CD8-positive, alpha-beta memory T cell (primary cell): ENCODE measurements at regions not wholly inside any gene's neighbourhood (a gene's known extent, or its start where the extent isn't known, plus 50 kb on each side); places are given as distances from the start of the nearest gene placed in this dataset.

ENCODE experiments used
- CTCF ChIA-PET: fragments of 350-600 bp; sonication (Branson Sonifier 250); formaldehyde crosslinking; loops from one replicate; lab custom pipeline; 2021; ENCODE audit warnings: antibody characterized with exemption; lab: Charles Lee
- POLR2A ChIA-PET: fragments of 350-600 bp; sonication (Branson Sonifier 250); formaldehyde crosslinking; loops from one replicate; lab custom pipeline; 2021; ENCODE audit warnings: antibody characterized with exemption; lab: Charles Lee
- DNase-seq, 5 donors: peaks; one replicate each; pipeline versions ENCODE4 v3.0.0 to v3.0.0-alpha.2; 2020 to 2022; ENCODE audit warnings: mixed read lengths in 1 of 5
- H3K27ac ChIP-seq: one replicate; pipeline ENCODE4 v1.7.0; 2013; ENCODE audit warnings: low read depth, mild to moderate bottlenecking, low read length, moderate library complexity
- H3K27me3 ChIP-seq: 2 replicates; pipeline ENCODE4 v1.7.0; 2013; ENCODE audit warnings: low read length, mild to moderate bottlenecking; ENCODE audit not compliant: insufficient read depth, poor library complexity, severe bottlenecking
- H3K36me3 ChIP-seq: 2 replicates; pipeline ENCODE4 v1.7.0; 2013; ENCODE audit warnings: mild to moderate bottlenecking, low read length, moderate library complexity; ENCODE audit not compliant: insufficient read depth
- H3K4me1 ChIP-seq: 2 replicates; pipeline ENCODE4 v1.7.0; 2013; ENCODE audit warnings: mild to moderate bottlenecking, low read length, moderate library complexity; ENCODE audit not compliant: insufficient read depth
- H3K4me3 ChIP-seq: 2 replicates; pipeline ENCODE4 v1.7.0; 2013; ENCODE audit warnings: mild to moderate bottlenecking, low read length
- H3K9me3 ChIP-seq: 2 replicates; pipeline ENCODE4 v1.7.0; 2013; ENCODE audit warnings: mild to moderate bottlenecking, low read length
- H3K27ac Mint-ChIP-seq, 8 donors: one replicate each; pipeline ENCODE4 v1.8.0; 2020 to 2021; ENCODE audit warnings: mixed read lengths in 8 of 8, mild to moderate bottlenecking in 6 of 8, inconsistent platforms in 3 of 8, moderate library complexity in 3 of 8
- H3K27me3 Mint-ChIP-seq, 2 donors: one replicate each; pipeline ENCODE4 v1.8.0; 2020 to 2021; ENCODE audit warnings: mixed read lengths in 2 of 2, mild to moderate bottlenecking in 1 of 2, moderate library complexity in 1 of 2
- H3K36me3 Mint-ChIP-seq, 3 donors: one replicate each; pipeline ENCODE4 v1.8.0; 2020 to 2021; ENCODE audit warnings: mixed read lengths in 3 of 3, inconsistent platforms in 1 of 3, mild to moderate bottlenecking in 1 of 3
- H3K4me1 Mint-ChIP-seq, 3 donors: one replicate each; pipeline ENCODE4 v1.8.0; 2020 to 2021; ENCODE audit warnings: mixed read lengths in 3 of 3, inconsistent platforms in 1 of 3, mild to moderate bottlenecking in 1 of 3
- H3K4me3 Mint-ChIP-seq, 7 donors: one replicate each; pipeline ENCODE4 v1.8.0; 2020 to 2021; ENCODE audit warnings: mixed read lengths in 7 of 7, mild to moderate bottlenecking in 6 of 7, moderate library complexity in 4 of 7, inconsistent platforms in 2 of 7
- H3K9me3 Mint-ChIP-seq, 5 donors: one replicate each; pipeline ENCODE4 v1.8.0; 2020 to 2022; ENCODE audit warnings: mixed read lengths in 5 of 5, mild to moderate bottlenecking in 3 of 5, moderate library complexity in 2 of 5, inconsistent platforms in 1 of 5

GRCh38 chr3:25938566-25939325 lies 148.9 kb downstream of the OXSM start:
- H3K4me3 Mint-ChIP-seq: no peak overlapping the region
- ChIA-PET POLR2A (no interaction called here), CTCF (no interaction called here)
- H3K27ac ChIP-seq: no peak overlapping the region
- H3K36me3 Mint-ChIP-seq: peaks cover 0 to 6% (median 0%) of the 10 kb centered on the region in 3 donors
- no peaks in the 10 kb centered on the region for H3K9me3 ChIP-seq
- no peak for DNase-seq
- no peak overlapping the region for H3K4me3 ChIP-seq
- peaks cover 6 to 8% (median 7%) of the 10 kb centered on the region in 5 donors for H3K9me3 Mint-ChIP-seq
- peaks cover 0 to 3% (median 0%) of the 10 kb centered on the region in 3 donors for H3K4me1 Mint-ChIP-seq
- H3K4me1 ChIP-seq: no peaks in the 10 kb centered on the region
- no peaks in the 10 kb centered on the region for H3K27me3 ChIP-seq
- no peak overlapping the region for H3K27ac Mint-ChIP-seq
- H3K36me3 ChIP-seq: no peaks in the 10 kb centered on the region
- H3K27me3 Mint-ChIP-seq: peaks cover 0 to 7% of the 10 kb centered on the region in 2 donors

- Mint-ChIP-seq H3K4me1 (peaks cover 0 to 3% (median 0%) of the 10 kb centered on the region in 3 donors), H3K27ac (peak overlapping the region in 1 of 8 donors; percentile 1), H3K27me3 (peaks cover 0 to 3% of the 10 kb centered on the region in 2 donors), H3K4me3 (no peak overlapping the region), H3K9me3 (no peaks in the 10 kb centered on the region), H3K36me3 (no peaks in the 10 kb centered on the region)
- CTCF ChIA-PET: interaction anchor here (0.6 kb wide), 1 partner anchor 356 kb away, joined by 3 read pairs; no protein-coding TSS in a partner anchor
- Histone ChIP-seq H3K4me1 (no peaks in the 10 kb centered on the region), H3K27ac (no peak overlapping the region), H3K36me3 (no peaks in the 10 kb centered on the region), H3K9me3 (no peaks in the 10 kb centered on the region), H3K27me3 (no peaks in the 10 kb centered on the region), H3K4me3 (no peak overlapping the region)
- DNase-seq: no peak
- POLR2A ChIA-PET: no interaction called here
These were observed 151.0 kb downstream of the OXSM start for GRCh38 chr3:25940935-25941334.

- Histone ChIP-seq H3K4me3 (no peak overlapping the region), H3K36me3 (no peaks in the 10 kb centered on the region), H3K27me3 (no peaks in the 10 kb centered on the region), H3K4me1 (no peaks in the 10 kb centered on the region), H3K9me3 (no peaks in the 10 kb centered on the region), H3K27ac (no peak overlapping the region)
- ChIA-PET CTCF (no interaction called here), POLR2A (no interaction called here)
- no peak for DNase-seq
- H3K36me3 Mint-ChIP-seq: no peaks in the 10 kb centered on the region
- no peak overlapping the region for H3K27ac Mint-ChIP-seq
- H3K4me1 Mint-ChIP-seq: peaks cover 0 to 3% (median 0%) of the 10 kb centered on the region in 3 donors
- no peaks in the 10 kb centered on the region for H3K9me3 Mint-ChIP-seq
- H3K27me3 Mint-ChIP-seq: peaks cover 0 to 3% of the 10 kb centered on the region in 2 donors
- H3K4me3 Mint-ChIP-seq: no peak overlapping the region
These were observed 154.4 kb downstream of the OXSM start for GRCh38 chr3:25944329-25944728.

GRCh38 chr3:25945366-25945765 lies 155.5 kb downstream of the OXSM start:
- peak overlapping the region in 1 of 8 donors; percentile 85 for H3K27ac Mint-ChIP-seq
- H3K4me3 Mint-ChIP-seq: no peak overlapping the region
- Histone ChIP-seq H3K4me1 (no peaks in the 10 kb centered on the region), H3K4me3 (no peak overlapping the region), H3K27ac (no peak overlapping the region), H3K27me3 (no peaks in the 10 kb centered on the region), H3K9me3 (no peaks in the 10 kb centered on the region), H3K36me3 (no peaks in the 10 kb centered on the region)
- ChIA-PET POLR2A (no interaction called here), CTCF (no interaction called here)
- DNase-seq: no peak
- H3K36me3 Mint-ChIP-seq: no peaks in the 10 kb centered on the region
- H3K4me1 Mint-ChIP-seq: peaks cover 0 to 3% (median 0%) of the 10 kb centered on the region in 3 donors
- no peaks in the 10 kb centered on the region for H3K9me3 Mint-ChIP-seq
- peaks cover 0 to 3% of the 10 kb centered on the region in 2 donors for H3K27me3 Mint-ChIP-seq

- no peak for DNase-seq
- Mint-ChIP-seq H3K36me3 (no peaks in the 10 kb centered on the region), H3K4me3 (no peak overlapping the region), H3K4me1 (peaks cover 0 to under 1% (median 0%) of the 10 kb centered on the region in 3 donors), H3K27ac (no peak overlapping the region), H3K27me3 (peaks cover 0 to 7% of the 10 kb centered on the region in 2 donors), H3K9me3 (no peaks in the 10 kb centered on the region)
- Histone ChIP-seq H3K4me3 (no peak overlapping the region), H3K27ac (no peak overlapping the region), H3K36me3 (no peaks in the 10 kb centered on the region), H3K27me3 (no peaks in the 10 kb centered on the region), H3K4me1 (no peaks in the 10 kb centered on the region), H3K9me3 (no peaks in the 10 kb centered on the region)
- CTCF ChIA-PET: no interaction called here
- POLR2A ChIA-PET: no interaction called here
These were observed 155.9 kb downstream of the OXSM start for GRCh38 chr3:25945836-25946235.

- H3K36me3 Mint-ChIP-seq: no peaks in the 10 kb centered on the region
- no peaks in the 10 kb centered on the region for H3K4me1 ChIP-seq
- H3K27me3 Mint-ChIP-seq: peaks cover 3 to 16% of the 10 kb centered on the region in 2 donors
- H3K27ac Mint-ChIP-seq: no peak overlapping the region
- H3K9me3 ChIP-seq: no peaks in the 10 kb centered on the region
- no peak overlapping the region for H3K4me3 ChIP-seq
- no peaks in the 10 kb centered on the region for H3K27me3 ChIP-seq
- no peak overlapping the region for H3K27ac ChIP-seq
- H3K9me3 Mint-ChIP-seq: no peaks in the 10 kb centered on the region
- H3K4me3 Mint-ChIP-seq: no peak overlapping the region
- ChIA-PET POLR2A (no interaction called here), CTCF (no interaction called here)
- H3K4me1 Mint-ChIP-seq: no peaks in the 10 kb centered on the region
- no peaks in the 10 kb centered on the region for H3K36me3 ChIP-seq
- DNase-seq: no peak
These were observed 162.2 kb downstream of the OXSM start for GRCh38 chr3:25952133-25952532.

- H3K9me3 Mint-ChIP-seq: no peaks in the 10 kb centered on the region
These were observed 167.1 kb downstream of the OXSM start for GRCh38 chr3:25957026-25957425.

GRCh38 chr3:25960776-25961175 lies 170.9 kb downstream of the OXSM start:
- H3K27me3 ChIP-seq: no peaks in the 10 kb centered on the region
- no peak for DNase-seq
- Mint-ChIP-seq H3K27me3 (peaks cover 3 to 5% of the 10 kb centered on the region in 2 donors), H3K27ac (no peak overlapping the region), H3K4me1 (no peaks in the 10 kb centered on the region), H3K36me3 (no peaks in the 10 kb centered on the region), H3K4me3 (no peak overlapping the region), H3K9me3 (no peaks in the 10 kb centered on the region)
- H3K4me1 ChIP-seq: no peaks in the 10 kb centered on the region
- H3K9me3 ChIP-seq: no peaks in the 10 kb centered on the region
- no peak overlapping the region for H3K27ac ChIP-seq
- no peak overlapping the region for H3K4me3 ChIP-seq
- CTCF ChIA-PET: no interaction called here
- H3K36me3 ChIP-seq: no peaks in the 10 kb centered on the region
- POLR2A ChIA-PET: no interaction called here

More at GRCh38 chr3:25957026-25957425, 167.1 kb downstream of the OXSM start:
- Mint-ChIP-seq H3K4me1 (no peaks in the 10 kb centered on the region), H3K27ac (no peak overlapping the region), H3K36me3 (no peaks in the 10 kb centered on the region), H3K4me3 (no peak overlapping the region), H3K27me3 (peaks cover 3 to 13% of the 10 kb centered on the region in 2 donors)
- DNase-seq: no peak
- H3K9me3 ChIP-seq: no peaks in the 10 kb centered on the region
- ChIA-PET CTCF (no interaction called here), POLR2A (no interaction called here)
- no peaks in the 10 kb centered on the region for H3K36me3 ChIP-seq
- no peak overlapping the region for H3K27ac ChIP-seq
- H3K4me3 ChIP-seq: no peak overlapping the region
- no peaks in the 10 kb centered on the region for H3K27me3 ChIP-seq
- H3K4me1 ChIP-seq: no peaks in the 10 kb centered on the region
